ENCODE measurements at regions not wholly inside any gene's neighbourhood (a gene's known extent, or its start where the extent isn't known, plus 50 kb on each side); places are given as distances from the start of the nearest gene placed in this dataset.

- no peak overlapping the region for H3K4me3 ChIP-seq (ENCODE audit: low read depth, low read length)
- no peak for TF ChIP-seq CTCF (IDR thresholded peaks at IDR 0.05; ENCODE audit: low read depth, low read length)
These were observed 552.9 kb downstream of the FBXO15 start for GRCh38 chr18:73594749-73595148.

GRCh38 chr18:73593207-73593606, 554.4 kb downstream of the FBXO15 start:
- H3K4me3 ChIP-seq (ENCODE audit: low read depth, low read length): no peak overlapping the region
- no peak for TF ChIP-seq CTCF (IDR thresholded peaks at IDR 0.05; ENCODE audit: low read depth, low read length)

- TF ChIP-seq CTCF (IDR thresholded peaks at IDR 0.05; ENCODE audit: low read depth, low read length): no peak
These were observed 556.7 kb downstream of the FBXO15 start for GRCh38 chr18:73590950-73591349.

GRCh38 chr18:73579698-73580097, 567.9 kb downstream of the FBXO15 start:
- TF ChIP-seq CTCF (IDR thresholded peaks at IDR 0.05; ENCODE audit: low read depth, low read length): no peak
- H3K4me3 ChIP-seq (ENCODE audit: low read depth, low read length): no peak overlapping the region

More at GRCh38 chr18:73590950-73591349, 556.7 kb downstream of the FBXO15 start:
- no peak overlapping the region for H3K4me3 ChIP-seq (ENCODE audit: low read depth, low read length)

GRCh38 chr18:73577365-73577764, 570.3 kb downstream of the FBXO15 start:
- no peak overlapping the region for H3K4me3 ChIP-seq (ENCODE audit: low read depth, low read length)
- no peak for TF ChIP-seq CTCF (IDR thresholded peaks at IDR 0.05; ENCODE audit: low read depth, low read length)

- no peak for TF ChIP-seq CTCF (IDR thresholded peaks at IDR 0.05; ENCODE audit: low read depth, low read length)
- no peak overlapping the region for H3K4me3 ChIP-seq (ENCODE audit: low read depth, low read length)
These were observed 583.6 kb downstream of the FBXO15 start for GRCh38 chr18:73563901-73564472.

GRCh38 chr18:73563345-73563744, 584.3 kb downstream of the FBXO15 start:
- TF ChIP-seq CTCF (IDR thresholded peaks at IDR 0.05; ENCODE audit: low read depth, low read length): no peak
- H3K4me3 ChIP-seq (ENCODE audit: low read depth, low read length): no peak overlapping the region

Data from WI38 (cell line).